HEK293 (cell line): ENCODE measurements at regions not wholly inside any gene's neighbourhood (a gene's known extent, or its start where the extent isn't known, plus 50 kb on each side); places are given as distances from the start of the nearest gene placed in this dataset.

Experiments
- BCL11A ChIP-seq: fragments of 450-650 bp; formaldehyde crosslinking; IDR thresholded peaks from 2 replicates; pipeline ENCODE4 v1.5.1; 2016; ENCODE audit warnings: low read depth, missing biosample characterization, missing genetic modification characterization
- EGR2 ChIP-seq: fragments of 450-650 bp; formaldehyde crosslinking; IDR thresholded peaks from 2 replicates; pipeline ENCODE4 v1.5.1; 2016; ENCODE audit warnings: low read depth, missing biosample characterization, missing genetic modification characterization
- RBAK ChIP-seq: fragments of 450-650 bp; formaldehyde crosslinking; IDR thresholded peaks from 2 replicates; pipeline ENCODE4 v1.5.1; 2016; ENCODE audit warnings: missing biosample characterization, missing genetic modification characterization
- REPIN1 ChIP-seq: fragments of 450-650 bp; formaldehyde crosslinking; IDR thresholded peaks from 2 replicates; pipeline ENCODE4 v1.5.1; 2017; ENCODE audit warnings: missing biosample characterization, missing genetic modification characterization, low read depth
- SETDB1 ChIP-seq: IDR thresholded peaks from one replicate; pipeline ENCODE4 v1.6.1; 2017; ENCODE audit warnings: mild to moderate bottlenecking, low read length, moderate library complexity, mixed read lengths; ENCODE audit not compliant: insufficient read length
- ZBTB48 ChIP-seq: fragments of 450-650 bp; formaldehyde crosslinking; IDR thresholded peaks from 2 replicates; pipeline ENCODE4 v1.5.1; 2016; ENCODE audit warnings: missing biosample characterization, missing genetic modification characterization
- ZFP3 ChIP-seq: fragments of 450-650 bp; formaldehyde crosslinking; IDR thresholded peaks from 2 replicates; pipeline ENCODE4 v1.5.1; 2016; ENCODE audit warnings: low read depth, missing biosample characterization, missing genetic modification characterization
- ZNF133 ChIP-seq: fragments of 450-650 bp; formaldehyde crosslinking; IDR thresholded peaks from 2 replicates; pipeline ENCODE4 v1.5.1; 2016; ENCODE audit warnings: missing biosample characterization, missing genetic modification characterization
- ZNF157 ChIP-seq: fragments of 450-650 bp; formaldehyde crosslinking; IDR thresholded peaks from 2 replicates; pipeline ENCODE4 v1.5.1; 2016; ENCODE audit warnings: missing biosample characterization, missing genetic modification characterization
- ZNF24 ChIP-seq: fragments of 450-650 bp; formaldehyde crosslinking; IDR thresholded peaks from 2 replicates; pipeline ENCODE4 v1.5.1; 2016; ENCODE audit warnings: missing biosample characterization, missing genetic modification characterization
- ZNF280D ChIP-seq: fragments of 450-650 bp; formaldehyde crosslinking; IDR thresholded peaks from 2 replicates; pipeline ENCODE4 v1.5.1; 2016; ENCODE audit warnings: missing biosample characterization, missing genetic modification characterization
- ZNF335 ChIP-seq: fragments of 450-650 bp; formaldehyde crosslinking; conservative IDR thresholded peaks from 2 replicates; pipeline ENCODE4 v1.5.1; 2016; ENCODE audit warnings: missing biosample characterization, missing genetic modification characterization
- ZNF473 ChIP-seq: fragments of 450-650 bp; formaldehyde crosslinking; IDR thresholded peaks from 2 replicates; pipeline ENCODE4 v1.5.1; 2017; ENCODE audit warnings: missing biosample characterization, missing genetic modification characterization
- ZNF549 ChIP-seq: fragments of 450-650 bp; IDR thresholded peaks from 2 replicates; pipeline ENCODE4 v1.5.1; 2018; ENCODE audit warnings: missing biosample characterization, missing genetic modification characterization, mild to moderate bottlenecking, inconsistent platforms, moderate library complexity
- ZNF610 ChIP-seq: fragments of 450-650 bp; formaldehyde crosslinking; IDR thresholded peaks from 2 replicates; pipeline ENCODE4 v1.5.1; 2016; ENCODE audit warnings: missing biosample characterization, missing genetic modification characterization, borderline replicate concordance
- ZNF658 ChIP-seq: fragments of 450-650 bp; formaldehyde crosslinking; IDR thresholded peaks from 2 replicates; pipeline ENCODE4; 2016; ENCODE audit warnings: missing biosample characterization, missing genetic modification characterization
- ZNF664 ChIP-seq: fragments of 450-650 bp; formaldehyde crosslinking; IDR thresholded peaks from 2 replicates; pipeline ENCODE4 v1.5.1; 2016; ENCODE audit warnings: missing biosample characterization, missing genetic modification characterization
- ZNF701 ChIP-seq: fragments of 450-650 bp; formaldehyde crosslinking; IDR thresholded peaks from 2 replicates; pipeline ENCODE4 v1.5.1; 2016; ENCODE audit warnings: missing biosample characterization, missing genetic modification characterization
- TF ChIP-seq, protein P1 (sequence below): fragments of 450-650 bp; formaldehyde crosslinking; IDR thresholded peaks from 2 replicates; pipeline ENCODE4 v1.5.1; 2017; ENCODE audit warnings: missing biosample characterization, mild to moderate bottlenecking, missing genetic modification characterization, moderate library complexity
- TF ChIP-seq, protein P2 (sequence below): fragments of 450-650 bp; formaldehyde crosslinking; IDR thresholded peaks from 2 replicates; pipeline ENCODE4 v1.5.1; 2017; ENCODE audit warnings: missing biosample characterization, missing genetic modification characterization
- TF ChIP-seq, protein P3 (sequence below): fragments of 450-650 bp; IDR thresholded peaks from 2 replicates; pipeline ENCODE4 v1.5.1; 2018; ENCODE audit warnings: missing biosample characterization, missing genetic modification characterization

- TF ChIP-seq ZNF280D (tag by site-specific recombination) (no peak), ZNF549 (tag by site-specific recombination) (no peak), ZNF610 (tag by site-specific recombination) (no peak), ZBTB48 (no peak), EGR2 (tag by site-specific recombination) (no peak), RBAK (tag by site-specific recombination) (no peak), ZNF473 (no peak), REPIN1 (tag by site-specific recombination) (no peak), ZNF335 (tag by site-specific recombination) (no peak), ZFP3 (tag by site-specific recombination) (no peak), ZNF664 (tag by site-specific recombination) (no peak), ZNF133 (tag by site-specific recombination) (no peak), ZNF658 (tag by site-specific recombination) (no peak), ZNF24 (tag by site-specific recombination) (peak; percentile 18; the same call in 1 of the 2 replicates), ZNF157 (no peak), ZNF701 (no peak), BCL11A (tag by site-specific recombination) (no peak), SETDB1 (no peak)
- TF ChIP-seq, protein P1, sequence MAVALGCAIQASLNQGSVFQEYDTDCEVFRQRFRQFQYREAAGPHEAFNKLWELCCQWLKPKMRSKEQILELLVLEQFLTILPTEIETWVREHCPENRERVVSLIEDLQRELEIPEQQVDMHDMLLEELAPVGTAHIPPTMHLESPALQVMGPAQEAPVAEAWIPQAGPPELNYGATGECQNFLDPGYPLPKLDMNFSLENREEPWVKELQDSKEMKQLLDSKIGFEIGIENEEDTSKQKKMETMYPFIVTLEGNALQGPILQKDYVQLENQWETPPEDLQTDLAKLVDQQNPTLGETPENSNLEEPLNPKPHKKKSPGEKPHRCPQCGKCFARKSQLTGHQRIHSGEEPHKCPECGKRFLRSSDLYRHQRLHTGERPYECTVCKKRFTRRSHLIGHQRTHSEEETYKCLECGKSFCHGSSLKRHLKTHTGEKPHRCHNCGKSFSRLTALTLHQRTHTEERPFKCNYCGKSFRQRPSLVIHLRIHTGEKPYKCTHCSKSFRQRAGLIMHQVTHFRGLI (tag by site-specific recombination): no peak
- TF ChIP-seq, protein P2, sequence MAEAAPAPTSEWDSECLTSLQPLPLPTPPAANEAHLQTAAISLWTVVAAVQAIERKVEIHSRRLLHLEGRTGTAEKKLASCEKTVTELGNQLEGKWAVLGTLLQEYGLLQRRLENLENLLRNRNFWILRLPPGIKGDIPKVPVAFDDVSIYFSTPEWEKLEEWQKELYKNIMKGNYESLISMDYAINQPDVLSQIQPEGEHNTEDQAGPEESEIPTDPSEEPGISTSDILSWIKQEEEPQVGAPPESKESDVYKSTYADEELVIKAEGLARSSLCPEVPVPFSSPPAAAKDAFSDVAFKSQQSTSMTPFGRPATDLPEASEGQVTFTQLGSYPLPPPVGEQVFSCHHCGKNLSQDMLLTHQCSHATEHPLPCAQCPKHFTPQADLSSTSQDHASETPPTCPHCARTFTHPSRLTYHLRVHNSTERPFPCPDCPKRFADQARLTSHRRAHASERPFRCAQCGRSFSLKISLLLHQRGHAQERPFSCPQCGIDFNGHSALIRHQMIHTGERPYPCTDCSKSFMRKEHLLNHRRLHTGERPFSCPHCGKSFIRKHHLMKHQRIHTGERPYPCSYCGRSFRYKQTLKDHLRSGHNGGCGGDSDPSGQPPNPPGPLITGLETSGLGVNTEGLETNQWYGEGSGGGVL: no peak
- TF ChIP-seq, protein P3, sequence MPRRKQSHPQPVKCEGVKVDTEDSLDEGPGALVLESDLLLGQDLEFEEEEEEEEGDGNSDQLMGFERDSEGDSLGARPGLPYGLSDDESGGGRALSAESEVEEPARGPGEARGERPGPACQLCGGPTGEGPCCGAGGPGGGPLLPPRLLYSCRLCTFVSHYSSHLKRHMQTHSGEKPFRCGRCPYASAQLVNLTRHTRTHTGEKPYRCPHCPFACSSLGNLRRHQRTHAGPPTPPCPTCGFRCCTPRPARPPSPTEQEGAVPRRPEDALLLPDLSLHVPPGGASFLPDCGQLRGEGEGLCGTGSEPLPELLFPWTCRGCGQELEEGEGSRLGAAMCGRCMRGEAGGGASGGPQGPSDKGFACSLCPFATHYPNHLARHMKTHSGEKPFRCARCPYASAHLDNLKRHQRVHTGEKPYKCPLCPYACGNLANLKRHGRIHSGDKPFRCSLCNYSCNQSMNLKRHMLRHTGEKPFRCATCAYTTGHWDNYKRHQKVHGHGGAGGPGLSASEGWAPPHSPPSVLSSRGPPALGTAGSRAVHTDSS: no peak
- TF ChIP-seq, all 188 proteins: peak for 38
Observed at GRCh38 chr6:26158076-26158580, 70.9 kb downstream of the HFE start (continued).
